ENCODE measurements at regions not wholly inside any gene's neighbourhood (a gene's known extent, or its start where the extent isn't known, plus 50 kb on each side); places are given as distances from the start of the nearest gene placed in this dataset.

DNA sequence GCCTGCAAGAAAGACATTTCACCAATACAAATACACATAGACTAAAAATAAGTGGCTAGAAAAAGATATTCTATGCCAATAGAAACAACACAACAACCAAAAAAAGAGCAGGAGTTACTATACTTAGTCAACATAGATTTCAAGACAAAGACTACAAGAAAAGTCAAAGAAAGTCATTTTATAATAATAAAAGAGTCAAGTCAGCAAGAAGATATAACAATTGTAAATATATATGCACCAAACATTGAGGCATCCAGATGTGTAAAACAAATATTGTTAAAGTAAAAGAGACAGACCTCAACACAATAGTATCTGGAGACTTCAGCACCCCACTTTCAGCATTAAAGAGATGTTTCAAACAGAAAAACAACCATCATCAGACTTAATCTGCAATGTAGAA is 104.6 kb downstream of the AMY1C start:
- TF ChIP-seq, protein P1, sequence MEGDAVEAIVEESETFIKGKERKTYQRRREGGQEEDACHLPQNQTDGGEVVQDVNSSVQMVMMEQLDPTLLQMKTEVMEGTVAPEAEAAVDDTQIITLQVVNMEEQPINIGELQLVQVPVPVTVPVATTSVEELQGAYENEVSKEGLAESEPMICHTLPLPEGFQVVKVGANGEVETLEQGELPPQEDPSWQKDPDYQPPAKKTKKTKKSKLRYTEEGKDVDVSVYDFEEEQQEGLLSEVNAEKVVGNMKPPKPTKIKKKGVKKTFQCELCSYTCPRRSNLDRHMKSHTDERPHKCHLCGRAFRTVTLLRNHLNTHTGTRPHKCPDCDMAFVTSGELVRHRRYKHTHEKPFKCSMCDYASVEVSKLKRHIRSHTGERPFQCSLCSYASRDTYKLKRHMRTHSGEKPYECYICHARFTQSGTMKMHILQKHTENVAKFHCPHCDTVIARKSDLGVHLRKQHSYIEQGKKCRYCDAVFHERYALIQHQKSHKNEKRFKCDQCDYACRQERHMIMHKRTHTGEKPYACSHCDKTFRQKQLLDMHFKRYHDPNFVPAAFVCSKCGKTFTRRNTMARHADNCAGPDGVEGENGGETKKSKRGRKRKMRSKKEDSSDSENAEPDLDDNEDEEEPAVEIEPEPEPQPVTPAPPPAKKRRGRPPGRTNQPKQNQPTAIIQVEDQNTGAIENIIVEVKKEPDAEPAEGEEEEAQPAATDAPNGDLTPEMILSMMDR (IDR thresholded peaks at IDR 0.05 in 4 of 5, conservative IDR thresholded peaks at IDR 0.05 in 1 of 5) = no peak
- TF ChIP-seq POLR2A (IDR thresholded peaks at IDR 0.05) = no peak
